ENCODE measurements at regions not wholly inside any gene's neighbourhood (a gene's known extent, or its start where the extent isn't known, plus 50 kb on each side); places are given as distances from the start of the nearest gene placed in this dataset.

DNA sequence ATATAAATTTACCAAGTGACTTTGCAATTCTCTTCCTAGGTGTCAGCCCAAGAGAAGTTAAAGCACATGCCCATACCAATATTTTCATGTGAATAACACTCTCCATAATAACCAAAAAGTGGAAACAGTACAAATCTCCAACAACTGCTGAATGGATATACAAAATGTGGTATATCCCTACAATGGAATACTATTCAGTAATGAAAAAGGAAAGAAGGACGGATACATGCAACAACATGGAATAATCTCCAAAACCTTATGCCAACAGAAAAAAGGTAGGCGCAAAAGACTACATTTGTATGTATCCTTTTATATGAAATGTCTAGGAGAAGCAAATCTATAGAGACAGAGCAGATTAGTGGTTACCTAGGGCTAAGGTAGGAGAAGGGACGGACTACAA, 487.7 kb upstream of the ID4 start:
- TF ChIP-seq, protein P1, sequence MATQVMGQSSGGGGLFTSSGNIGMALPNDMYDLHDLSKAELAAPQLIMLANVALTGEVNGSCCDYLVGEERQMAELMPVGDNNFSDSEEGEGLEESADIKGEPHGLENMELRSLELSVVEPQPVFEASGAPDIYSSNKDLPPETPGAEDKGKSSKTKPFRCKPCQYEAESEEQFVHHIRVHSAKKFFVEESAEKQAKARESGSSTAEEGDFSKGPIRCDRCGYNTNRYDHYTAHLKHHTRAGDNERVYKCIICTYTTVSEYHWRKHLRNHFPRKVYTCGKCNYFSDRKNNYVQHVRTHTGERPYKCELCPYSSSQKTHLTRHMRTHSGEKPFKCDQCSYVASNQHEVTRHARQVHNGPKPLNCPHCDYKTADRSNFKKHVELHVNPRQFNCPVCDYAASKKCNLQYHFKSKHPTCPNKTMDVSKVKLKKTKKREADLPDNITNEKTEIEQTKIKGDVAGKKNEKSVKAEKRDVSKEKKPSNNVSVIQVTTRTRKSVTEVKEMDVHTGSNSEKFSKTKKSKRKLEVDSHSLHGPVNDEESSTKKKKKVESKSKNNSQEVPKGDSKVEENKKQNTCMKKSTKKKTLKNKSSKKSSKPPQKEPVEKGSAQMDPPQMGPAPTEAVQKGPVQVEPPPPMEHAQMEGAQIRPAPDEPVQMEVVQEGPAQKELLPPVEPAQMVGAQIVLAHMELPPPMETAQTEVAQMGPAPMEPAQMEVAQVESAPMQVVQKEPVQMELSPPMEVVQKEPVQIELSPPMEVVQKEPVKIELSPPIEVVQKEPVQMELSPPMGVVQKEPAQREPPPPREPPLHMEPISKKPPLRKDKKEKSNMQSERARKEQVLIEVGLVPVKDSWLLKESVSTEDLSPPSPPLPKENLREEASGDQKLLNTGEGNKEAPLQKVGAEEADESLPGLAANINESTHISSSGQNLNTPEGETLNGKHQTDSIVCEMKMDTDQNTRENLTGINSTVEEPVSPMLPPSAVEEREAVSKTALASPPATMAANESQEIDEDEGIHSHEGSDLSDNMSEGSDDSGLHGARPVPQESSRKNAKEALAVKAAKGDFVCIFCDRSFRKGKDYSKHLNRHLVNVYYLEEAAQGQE (IDR thresholded peaks at IDR 0.05; ENCODE audit: low read depth, low read length), result no peak
- TF ChIP-seq NFIC (IDR thresholded peaks at IDR 0.05; ENCODE audit: borderline replicate concordance) (no peak), EZH2phosphoT487 (IDR thresholded peaks at IDR 0.05; ENCODE audit: borderline replicate concordance, low read depth) (no peak), FOSL2 (IDR thresholded peaks at IDR 0.05; ENCODE audit: borderline replicate concordance, low read depth) (no peak), EP300 (IDR thresholded peaks at IDR 0.05; ENCODE audit: borderline replicate concordance in 1 of 2, low read depth in 1 of 2, low read length in 1 of 2) (no peak)
